Mesendoderm (in vitro differentiated cells): ENCODE measurements at regions not wholly inside any gene's neighbourhood (a gene's known extent, or its start where the extent isn't known, plus 50 kb on each side); places are given as distances from the start of the nearest gene placed in this dataset.

Experiments
- DNase-seq: peaks from one replicate; pipeline ENCODE4 v3.0.0; 2013
- H2AK5ac ChIP-seq: 2 replicates; pipeline ENCODE4 v1.6.1; 2013; ENCODE audit warnings: low read length, inconsistent platforms
- H2BK120ac ChIP-seq: 2 replicates; pipeline ENCODE4 v1.6.1; 2013; ENCODE audit warnings: low read depth, mild to moderate bottlenecking, low read length, moderate library complexity, mixed read lengths
- H2BK15ac ChIP-seq: replicated peaks from 2 replicates; pipeline ENCODE4 v1.6.1; 2013; ENCODE audit warnings: low read depth, mild to moderate bottlenecking, moderate library complexity
- H2BK5ac ChIP-seq: 2 replicates; pipeline ENCODE4 v1.6.1; 2013; ENCODE audit warnings: low read length, inconsistent platforms
- H3K18ac ChIP-seq: 2 replicates; pipeline ENCODE4 v1.6.1; 2013; ENCODE audit warnings: mild to moderate bottlenecking, low read length, mixed read lengths
- H3K23ac ChIP-seq: one replicate; pipeline ENCODE4 v1.6.1; 2013; ENCODE audit warnings: low read length
- H3K27ac ChIP-seq: 2 replicates; pipeline ENCODE4 v1.5.1; 2013; ENCODE audit warnings: low read depth, mild to moderate bottlenecking, inconsistent platforms, low read length, moderate library complexity
- H3K27me3 ChIP-seq: 2 replicates; pipeline ENCODE4 v1.6.1; 2013; ENCODE audit warnings: low read length, control low read depth, mild to moderate bottlenecking, inconsistent platforms; ENCODE audit not compliant: insufficient read depth, poor library complexity
- H3K36me3 ChIP-seq: 2 replicates; pipeline ENCODE4 v1.6.1; 2013; ENCODE audit warnings: low read length, inconsistent platforms; ENCODE audit not compliant: control insufficient read depth, insufficient read depth
- H3K4ac ChIP-seq: one replicate; pipeline ENCODE4 v1.6.1; 2013; ENCODE audit warnings: low read depth, mild to moderate bottlenecking, low read length, moderate library complexity
- H3K4me1 ChIP-seq: 2 replicates; pipeline ENCODE4 v1.6.1; 2013; ENCODE audit warnings: low read depth, low read length, inconsistent platforms; ENCODE audit not compliant: control insufficient read depth
- H3K4me2 ChIP-seq: 2 replicates; pipeline ENCODE4 v1.6.1; 2013; ENCODE audit warnings: low read length
- H3K4me3 ChIP-seq: 2 replicates; pipeline ENCODE4 v1.5.1; 2013; ENCODE audit warnings: mild to moderate bottlenecking, low read length
- H3K56ac ChIP-seq: one replicate; pipeline ENCODE4 v1.6.1; 2013; ENCODE audit warnings: low read length
- H3K79me1 ChIP-seq: 2 replicates; pipeline ENCODE4 v1.6.1; 2013; ENCODE audit warnings: low read length, inconsistent platforms
- H3K79me2 ChIP-seq: 2 replicates; pipeline ENCODE4 v1.6.1; 2013; ENCODE audit warnings: mild to moderate bottlenecking, low read length; ENCODE audit not compliant: control insufficient read depth, insufficient read depth
- H3K9ac ChIP-seq: 2 replicates; pipeline ENCODE4 v1.6.1; 2013; ENCODE audit warnings: low read length, inconsistent platforms
- H4K5ac ChIP-seq: one replicate; pipeline ENCODE4 v1.6.1; 2013; ENCODE audit warnings: low read length
- H4K8ac ChIP-seq: one replicate; pipeline ENCODE4 v1.6.1; 2013; ENCODE audit warnings: low read depth, mild to moderate bottlenecking, control low read depth, low read length, moderate library complexity
- WGBS: extraction: QIAGEN DNeasy Blood & Tissue Kit; methylation state at CpG from one replicate; pipeline ENCODE4 v1.1.7; 2013; ENCODE audit warnings: low lambda C conversion rate, missing lambda C conversion rate; ENCODE audit not compliant: insufficient coverage; ENCODE audit errors: extremely low coverage; 5-methylcytosine and 5-hydroxymethylcytosine counted together

- Histone ChIP-seq H3K9ac (no peak overlapping the region), H3K23ac (no peak overlapping the region), H3K4me1 (no peaks in the 10 kb centered on the region), H3K4me2 (no peak overlapping the region), H3K4me3 (no peak overlapping the region), H4K5ac (no peak overlapping the region), H3K27ac (no peak overlapping the region), H3K56ac (no peak overlapping the region), H3K4ac (no peak overlapping the region), H3K18ac (no peak overlapping the region), H3K79me2 (no peaks in the 10 kb centered on the region), H4K8ac (no peak overlapping the region), H3K27me3 (no peaks in the 10 kb centered on the region), H2BK5ac (no peak overlapping the region), H3K79me1 (no peaks in the 10 kb centered on the region), H2BK120ac (no peak overlapping the region), H2AK5ac (no peak overlapping the region), H3K36me3 (no peaks in the 10 kb centered on the region), H2BK15ac (no peak overlapping the region)
- no peak for DNase-seq
- no CpG with 5 or more reads among the region's 1 CpG for WGBS
Measured at GRCh38 chr20:60785301-60785700, 466.8 kb upstream of the CDH4 start.

- no peak overlapping the region for H3K18ac ChIP-seq
- no peak overlapping the region for H3K23ac ChIP-seq
- H3K36me3 ChIP-seq: no peaks in the 10 kb centered on the region
- H3K4me2 ChIP-seq: no peak overlapping the region
- no peaks in the 10 kb centered on the region for H3K79me1 ChIP-seq
- H3K27me3 ChIP-seq: no peaks in the 10 kb centered on the region
- no peak overlapping the region for H2BK120ac ChIP-seq
- no peak overlapping the region for H3K4ac ChIP-seq
- H3K4me1 ChIP-seq: no peaks in the 10 kb centered on the region
- no peak overlapping the region for H3K56ac ChIP-seq
- H4K8ac ChIP-seq: no peak overlapping the region
- H2AK5ac ChIP-seq: no peak overlapping the region
- DNase-seq: no peak
- no CpG with 5 or more reads among the region's 7 CpGs for WGBS
- H3K9ac ChIP-seq: no peak overlapping the region
- no peaks in the 10 kb centered on the region for H3K79me2 ChIP-seq
- H2BK5ac ChIP-seq: no peak overlapping the region
- H3K27ac ChIP-seq: no peak overlapping the region
- H3K4me3 ChIP-seq: no peak overlapping the region
- no peak overlapping the region for H4K5ac ChIP-seq
- H2BK15ac ChIP-seq: no peak overlapping the region
Measured at GRCh38 chr20:60785785-60786184, 466.3 kb upstream of the CDH4 start.

- H3K4me1 ChIP-seq: no peaks in the 10 kb centered on the region
- H3K23ac ChIP-seq: no peak overlapping the region
- WGBS: no CpG with 5 or more reads among the region's 4 CpGs
- no peak overlapping the region for H2BK5ac ChIP-seq
- no peak overlapping the region for H2AK5ac ChIP-seq
- no peak overlapping the region for H2BK120ac ChIP-seq
- no peak overlapping the region for H3K56ac ChIP-seq
- DNase-seq: no peak
- H3K36me3 ChIP-seq: no peaks in the 10 kb centered on the region
- no peak overlapping the region for H4K8ac ChIP-seq
- H3K4me3 ChIP-seq: no peak overlapping the region
- no peak overlapping the region for H3K4me2 ChIP-seq
- H3K4ac ChIP-seq: no peak overlapping the region
- no peaks in the 10 kb centered on the region for H3K79me1 ChIP-seq
- no peaks in the 10 kb centered on the region for H3K79me2 ChIP-seq
- no peak overlapping the region for H2BK15ac ChIP-seq
- no peak overlapping the region for H3K18ac ChIP-seq
- no peaks in the 10 kb centered on the region for H3K27me3 ChIP-seq
- no peak overlapping the region for H3K27ac ChIP-seq
- H3K9ac ChIP-seq: no peak overlapping the region
- no peak overlapping the region for H4K5ac ChIP-seq
Measured at GRCh38 chr20:60786686-60787217, 465.3 kb upstream of the CDH4 start.

- H3K27me3 ChIP-seq: no peaks in the 10 kb centered on the region
- no peak overlapping the region for H3K9ac ChIP-seq
- no peak for DNase-seq
- no peak overlapping the region for H2BK5ac ChIP-seq
- H3K4ac ChIP-seq: no peak overlapping the region
- H3K18ac ChIP-seq: no peak overlapping the region
- no peaks in the 10 kb centered on the region for H3K4me1 ChIP-seq
- no CpG with 5 or more reads among the region's 4 CpGs for WGBS
- H3K27ac ChIP-seq: no peak overlapping the region
- H3K4me3 ChIP-seq: no peak overlapping the region
- H3K23ac ChIP-seq: no peak overlapping the region
- no peak overlapping the region for H4K5ac ChIP-seq
- no peaks in the 10 kb centered on the region for H3K79me1 ChIP-seq
- no peak overlapping the region for H2BK15ac ChIP-seq
- no peak overlapping the region for H3K4me2 ChIP-seq
- no peak overlapping the region for H4K8ac ChIP-seq
- H2AK5ac ChIP-seq: no peak overlapping the region
- H3K79me2 ChIP-seq: no peaks in the 10 kb centered on the region
- H2BK120ac ChIP-seq: no peak overlapping the region
- H3K36me3 ChIP-seq: no peaks in the 10 kb centered on the region
- no peak overlapping the region for H3K56ac ChIP-seq
Measured at GRCh38 chr20:60787276-60787675, 464.8 kb upstream of the CDH4 start.

- WGBS: no CpG with 5 or more reads among the region's 3 CpGs
- no peak for DNase-seq
- Histone ChIP-seq H3K27me3 (no peaks in the 10 kb centered on the region), H3K4me1 (no peaks in the 10 kb centered on the region), H3K56ac (no peak overlapping the region), H4K8ac (no peak overlapping the region), H3K4ac (no peak overlapping the region), H3K9ac (no peak overlapping the region), H3K79me1 (no peaks in the 10 kb centered on the region), H2AK5ac (no peak overlapping the region), H2BK5ac (no peak overlapping the region), H3K79me2 (no peaks in the 10 kb centered on the region), H3K4me2 (no peak overlapping the region), H4K5ac (no peak overlapping the region), H2BK120ac (no peak overlapping the region), H3K4me3 (no peak overlapping the region), H3K23ac (no peak overlapping the region), H3K18ac (no peak overlapping the region), H3K27ac (no peak overlapping the region), H3K36me3 (no peaks in the 10 kb centered on the region), H2BK15ac (no peak overlapping the region)
Measured at GRCh38 chr20:60788070-60788469, 464.0 kb upstream of the CDH4 start.

- no peaks in the 10 kb centered on the region for H3K4me1 ChIP-seq
- no peak overlapping the region for H3K56ac ChIP-seq
- no peak overlapping the region for H2BK15ac ChIP-seq
- H4K8ac ChIP-seq: no peak overlapping the region
- no peak overlapping the region for H2AK5ac ChIP-seq
- H3K18ac ChIP-seq: no peak overlapping the region
- no peak overlapping the region for H3K23ac ChIP-seq
- no peak overlapping the region for H3K4ac ChIP-seq
- no peak overlapping the region for H3K4me3 ChIP-seq
- H2BK120ac ChIP-seq: no peak overlapping the region
- H4K5ac ChIP-seq: no peak overlapping the region
- no CpG with 5 or more reads among the region's 10 CpGs for WGBS
- H3K79me2 ChIP-seq: no peaks in the 10 kb centered on the region
- no peak overlapping the region for H3K27ac ChIP-seq
- H3K79me1 ChIP-seq: no peaks in the 10 kb centered on the region
- H2BK5ac ChIP-seq: no peak overlapping the region
- no peak for DNase-seq
- H3K27me3 ChIP-seq: no peaks in the 10 kb centered on the region
- no peaks in the 10 kb centered on the region for H3K36me3 ChIP-seq
- no peak overlapping the region for H3K4me2 ChIP-seq
- H3K9ac ChIP-seq: no peak overlapping the region
Measured at GRCh38 chr20:60789399-60789798, 462.7 kb upstream of the CDH4 start.
